ENCODE measurements at regions not wholly inside any gene's neighbourhood (a gene's known extent, or its start where the extent isn't known, plus 50 kb on each side); places are given as distances from the start of the nearest gene placed in this dataset.
A peak's percentile ranks its signal among the peaks of the same experiment; 100 is the strongest.
"Not testable (repeated sequence)": the region's sequence is repeated elsewhere in the genome, so short reads cannot be mapped to it uniquely, and the experiment has no call there.

GRCh38 chr6:86456821-86457220 lies 480.5 kb upstream of the HTR1E start:
- DNase-seq: no peak

GRCh38 chr6:86453232-86453631 lies 484.1 kb upstream of the HTR1E start:
- no peak for DNase-seq

GRCh38 chr6:86448398-86448797 lies 488.9 kb upstream of the HTR1E start:
- DNase-seq: no peak

- no peak for DNase-seq
These were observed 496.7 kb upstream of the HTR1E start for GRCh38 chr6:86440608-86441007.

- DNase-seq: no peak
These were observed 513.8 kb upstream of the HTR1E start for GRCh38 chr6:86423571-86423970.

- DNase-seq: no peak
These were observed 525.3 kb upstream of the HTR1E start for GRCh38 chr6:86412057-86412456.

GRCh38 chr6:86407128-86407527 lies 530.2 kb upstream of the HTR1E start:
- no peak for DNase-seq

GRCh38 chr6:86392850-86393249 lies 544.5 kb upstream of the HTR1E start:
- DNase-seq: not testable (repeated sequence)

- DNase-seq: peak in 1 of 3 donors; percentile 17
These were observed 556.7 kb upstream of the HTR1E start for GRCh38 chr6:86380571-86381125.

- DNase-seq: no peak
These were observed 579.5 kb upstream of the HTR1E start for GRCh38 chr6:86357877-86358276.

- DNase-seq: no peak
These were observed 582.1 kb upstream of the HTR1E start for GRCh38 chr6:86355271-86355670.

- no peak for DNase-seq
These were observed 605.4 kb upstream of the HTR1E start for GRCh38 chr6:86331919-86332318.

GRCh38 chr6:86331265-86331840 lies 606.0 kb upstream of the HTR1E start:
- DNase-seq: no peak

GRCh38 chr6:86306210-86306609 lies 631.1 kb upstream of the HTR1E start:
- no peak for DNase-seq

- no peak for DNase-seq
These were observed 643.2 kb upstream of the SYNCRIP start for GRCh38 chr6:86285876-86286275.

- DNase-seq: not testable (repeated sequence)
These were observed 642.3 kb upstream of the SYNCRIP start for GRCh38 chr6:86284809-86285480.

GRCh38 chr6:86283596-86283995 lies 640.9 kb upstream of the SYNCRIP start:
- not testable (repeated sequence) for DNase-seq

- DNase-seq: no peak
These were observed 633.4 kb upstream of the SYNCRIP start for GRCh38 chr6:86276056-86276455.

GRCh38 chr6:86273936-86274335 lies 631.2 kb upstream of the SYNCRIP start:
- no peak for DNase-seq

GRCh38 chr6:86256615-86257187 lies 614.0 kb upstream of the SYNCRIP start:
- no peak for DNase-seq

GRCh38 chr6:86255973-86256372 lies 613.3 kb upstream of the SYNCRIP start:
- no peak for DNase-seq

- DNase-seq: no peak
These were observed 608.4 kb upstream of the SYNCRIP start for GRCh38 chr6:86251106-86251505.

- no peak for DNase-seq
These were observed 575.2 kb upstream of the SYNCRIP start for GRCh38 chr6:86217906-86218305.

- DNase-seq: no peak
These were observed 572.6 kb upstream of the SYNCRIP start for GRCh38 chr6:86215323-86215722.
